ENCODE measurements at regions not wholly inside any gene's neighbourhood (a gene's known extent, or its start where the extent isn't known, plus 50 kb on each side); places are given as distances from the start of the nearest gene placed in this dataset.

DNA sequence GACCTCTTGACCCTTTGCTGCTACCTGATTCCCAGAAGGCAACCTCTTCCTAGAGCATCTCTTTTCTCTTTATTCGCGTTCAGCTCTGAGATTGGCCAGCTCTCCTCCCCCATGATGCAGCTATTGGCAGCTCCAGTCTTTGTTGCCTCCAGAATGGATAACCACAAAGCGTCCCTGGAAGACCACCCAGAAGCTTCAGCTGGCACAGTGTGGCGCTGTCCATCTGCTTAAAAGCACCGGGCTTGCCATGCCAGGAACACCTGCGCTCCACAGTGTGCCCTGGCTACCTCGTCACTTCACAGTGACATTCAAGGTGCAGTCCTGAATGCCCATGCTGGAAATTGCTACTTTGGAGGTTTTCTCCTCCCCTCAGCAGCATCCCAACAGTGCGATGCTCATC lies 353.9 kb downstream of the LMO4 start:
- TF ChIP-seq CTCF (IDR thresholded peaks at IDR 0.05) (no peak), POLR2AphosphoS5 (IDR thresholded peaks at IDR 0.05; ENCODE audit: low read depth, low read length) (no peak), TCF7L2 (IDR thresholded peaks at IDR 0.05; ENCODE audit: low read depth, low read length) (no peak), SIN3A (IDR thresholded peaks at IDR 0.05; ENCODE audit: borderline replicate concordance, insufficient read depth, low read depth, low read length) (no peak)
- TF ChIP-seq, protein P1, sequence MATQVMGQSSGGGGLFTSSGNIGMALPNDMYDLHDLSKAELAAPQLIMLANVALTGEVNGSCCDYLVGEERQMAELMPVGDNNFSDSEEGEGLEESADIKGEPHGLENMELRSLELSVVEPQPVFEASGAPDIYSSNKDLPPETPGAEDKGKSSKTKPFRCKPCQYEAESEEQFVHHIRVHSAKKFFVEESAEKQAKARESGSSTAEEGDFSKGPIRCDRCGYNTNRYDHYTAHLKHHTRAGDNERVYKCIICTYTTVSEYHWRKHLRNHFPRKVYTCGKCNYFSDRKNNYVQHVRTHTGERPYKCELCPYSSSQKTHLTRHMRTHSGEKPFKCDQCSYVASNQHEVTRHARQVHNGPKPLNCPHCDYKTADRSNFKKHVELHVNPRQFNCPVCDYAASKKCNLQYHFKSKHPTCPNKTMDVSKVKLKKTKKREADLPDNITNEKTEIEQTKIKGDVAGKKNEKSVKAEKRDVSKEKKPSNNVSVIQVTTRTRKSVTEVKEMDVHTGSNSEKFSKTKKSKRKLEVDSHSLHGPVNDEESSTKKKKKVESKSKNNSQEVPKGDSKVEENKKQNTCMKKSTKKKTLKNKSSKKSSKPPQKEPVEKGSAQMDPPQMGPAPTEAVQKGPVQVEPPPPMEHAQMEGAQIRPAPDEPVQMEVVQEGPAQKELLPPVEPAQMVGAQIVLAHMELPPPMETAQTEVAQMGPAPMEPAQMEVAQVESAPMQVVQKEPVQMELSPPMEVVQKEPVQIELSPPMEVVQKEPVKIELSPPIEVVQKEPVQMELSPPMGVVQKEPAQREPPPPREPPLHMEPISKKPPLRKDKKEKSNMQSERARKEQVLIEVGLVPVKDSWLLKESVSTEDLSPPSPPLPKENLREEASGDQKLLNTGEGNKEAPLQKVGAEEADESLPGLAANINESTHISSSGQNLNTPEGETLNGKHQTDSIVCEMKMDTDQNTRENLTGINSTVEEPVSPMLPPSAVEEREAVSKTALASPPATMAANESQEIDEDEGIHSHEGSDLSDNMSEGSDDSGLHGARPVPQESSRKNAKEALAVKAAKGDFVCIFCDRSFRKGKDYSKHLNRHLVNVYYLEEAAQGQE (IDR thresholded peaks at IDR 0.05; ENCODE audit: insufficient read depth in 1 of 2, low read depth in 2 of 2, low read length in 1 of 2), result no peak

All from Panc1 (cell line).